ENCODE measurements at regions not wholly inside any gene's neighbourhood (a gene's known extent, or its start where the extent isn't known, plus 50 kb on each side); places are given as distances from the start of the nearest gene placed in this dataset.

- CTCF ChIA-PET (ENCODE audit: partially characterized antibody), result no interaction called here
- TF ChIP-seq CHD1 (IDR thresholded peaks at IDR 0.05; ENCODE audit: low read depth, low read length) (no peak), CHD2 (IDR thresholded peaks at IDR 0.05; ENCODE audit: low read length) (no peak), CBX8 (IDR thresholded peaks at IDR 0.05; ENCODE audit: borderline replicate concordance, low read depth, low read length) (no peak), MAFK (IDR thresholded peaks at IDR 0.05; ENCODE audit: low read depth, low read length) (no peak), GTF2F1 (IDR thresholded peaks at IDR 0.05; ENCODE audit: borderline replicate concordance, low read depth, low read length) (no peak), EZH2 (IDR thresholded peaks at IDR 0.05; ENCODE audit: low read depth, low read length, severe bottlenecking) (no peak), ATF3 (IDR thresholded peaks at IDR 0.05; ENCODE audit: insufficient read depth, low read depth, low read length) (no peak)
- no peak overlapping the region for H3K4ac ChIP-seq (replicated peaks; ENCODE audit: insufficient read length, low read depth, low read length)
- no peak overlapping the region for H3K18ac ChIP-seq (ENCODE audit: extremely low read depth, low read length)
- no peak overlapping the region for H2BK120ac ChIP-seq (replicated peaks; ENCODE audit: low read depth, low read length)
- no peak overlapping the region for H4K8ac ChIP-seq (ENCODE audit: extremely low read depth, insufficient read depth, low read length)
- no peak overlapping the region for H3K14ac ChIP-seq (ENCODE audit: insufficient read length)
- no peaks in the 10 kb centered on the region for H3K23me2 ChIP-seq (ENCODE audit: low read depth, low read length)
- no peak overlapping the region for H2BK20ac ChIP-seq (ENCODE audit: low read length)
- H3K9me3 ChIP-seq (ENCODE audit: insufficient read depth in 2 of 2, low read depth in 1 of 2, low read length in 1 of 2), result no peaks in the 10 kb centered on the region
- H3K79me2 ChIP-seq (ENCODE audit: control insufficient read depth in 1 of 2, insufficient read depth in 2 of 2, low read length in 2 of 2), result no peaks in the 10 kb centered on the region
- no peaks in the 10 kb centered on the region for H3K4me1 ChIP-seq (replicated peaks in 1 of 4; ENCODE audit: control insufficient read depth in 3 of 4, insufficient read depth in 4 of 4, low read length in 3 of 4)
- H3K36me3 ChIP-seq (ENCODE audit: control insufficient read depth in 2 of 4, insufficient read depth in 4 of 4, low read length in 3 of 4), result no peaks in the 10 kb centered on the region
- H3K27ac ChIP-seq (ENCODE audit: low read depth, low read length), result no peak overlapping the region
- H2AK5ac ChIP-seq (ENCODE audit: low read depth, low read length), result no peak overlapping the region
- H2BK15ac ChIP-seq (ENCODE audit: low read length), result no peak overlapping the region
- no peaks in the 10 kb centered on the region for H4K20me1 ChIP-seq (replicated peaks in 1 of 2; ENCODE audit: control insufficient read depth in 1 of 2, insufficient read depth in 2 of 2, low read length in 2 of 2)
- FAIRE-seq, result no peak
- H3K9ac ChIP-seq (replicated peaks in 1 of 4; ENCODE audit: extremely low read depth in 1 of 4, low read depth in 3 of 4, low read length in 3 of 4), result no peak overlapping the region
- H3K79me1 ChIP-seq (ENCODE audit: low read depth, low read length), result no peaks in the 10 kb centered on the region
- H3K27me3 ChIP-seq (replicated peaks in 1 of 4; ENCODE audit: control insufficient read depth in 3 of 4, extremely low read depth in 1 of 4, insufficient read depth in 3 of 4, low read length in 3 of 4), result no peaks in the 10 kb centered on the region
- no peak overlapping the region for H2BK12ac ChIP-seq (ENCODE audit: low read depth, low read length)
- no peak overlapping the region for H3K4me2 ChIP-seq (ENCODE audit: insufficient read depth in 1 of 2, low read depth in 2 of 2, low read length in 2 of 2)
- no peak overlapping the region for H3K56ac ChIP-seq (replicated peaks; ENCODE audit: insufficient read length, low read depth, low read length)
- no peak overlapping the region for H2BK5ac ChIP-seq (ENCODE audit: low read depth, low read length)
- no peak for DNase-seq (ENCODE audit: low read depth in 1 of 2, low spot score in 2 of 2)
- 92% methylated on average over 6 of the region's 6 CpGs; no CpG with 5 or more reads in 1 of the 2 experiments for WGBS, 2 experiments (ENCODE audit: extremely low coverage in 1 of 2, insufficient coverage in 1 of 2, insufficient read length in 1 of 2, insufficient replicate concordance in 2 of 2, low coverage in 1 of 2, low lambda C conversion rate in 2 of 2, missing lambda C conversion rate in 1 of 2)
- no peak overlapping the region for H3K4me3 ChIP-seq (ENCODE audit: extremely low read depth in 1 of 4, insufficient read depth in 2 of 4, low read depth in 3 of 4, low read length in 4 of 4)
- POLR2A ChIA-PET (ENCODE audit: partially characterized antibody), result no interaction called here
- H2AFZ ChIP-seq (ENCODE audit: low read length), result no peak overlapping the region
- no peak overlapping the region for H4K91ac ChIP-seq (replicated peaks; ENCODE audit: insufficient read length, low read length)
- H4K5ac ChIP-seq (ENCODE audit: insufficient read length, low read depth, low read length), result no peak overlapping the region
- no peak overlapping the region for H3K23ac ChIP-seq (ENCODE audit: insufficient read length)
Observed at GRCh38 chr10:109019001-109019424, 904.3 kb downstream of the XPNPEP1 start.
